ENCODE measurements at regions not wholly inside any gene's neighbourhood (a gene's known extent, or its start where the extent isn't known, plus 50 kb on each side); places are given as distances from the start of the nearest gene placed in this dataset.

DNA sequence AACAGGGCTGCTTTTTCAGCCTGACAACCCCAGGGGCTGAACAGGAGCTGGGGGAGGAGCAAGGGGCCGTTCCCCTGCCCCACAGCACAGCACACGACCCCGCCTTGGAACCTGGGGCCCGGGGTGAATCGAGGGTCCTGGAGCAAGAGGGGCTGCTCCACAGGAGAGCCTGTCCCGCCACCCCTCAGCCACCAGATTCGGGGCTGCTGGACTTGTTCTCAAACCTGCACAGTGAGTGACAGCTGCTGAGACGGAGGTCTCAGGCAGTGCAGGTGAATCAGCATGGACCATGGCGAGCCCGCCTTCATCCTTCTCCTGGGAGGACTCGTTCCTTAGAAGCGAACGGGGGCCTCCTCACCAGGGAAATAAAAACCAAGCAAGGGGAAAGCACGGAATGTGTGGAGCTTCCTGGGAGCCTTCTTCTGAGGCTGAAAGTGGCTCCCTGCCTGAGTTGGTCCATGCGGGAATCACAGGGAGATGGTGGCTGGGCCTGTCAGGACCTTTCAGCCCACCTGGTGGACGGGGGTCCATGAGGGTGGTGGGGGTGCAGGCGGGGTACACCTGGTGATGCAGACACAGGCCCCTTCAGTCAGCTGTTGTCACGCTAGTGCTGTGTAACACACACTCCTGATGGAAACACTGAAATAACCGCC lies 125.4 kb downstream of the SIK1 start:
- DNase-seq: no peak

- no peak for DNase-seq
Measured at GRCh38 chr21:43300496-43301408, 126.2 kb downstream of the SIK1 start.

DNA sequence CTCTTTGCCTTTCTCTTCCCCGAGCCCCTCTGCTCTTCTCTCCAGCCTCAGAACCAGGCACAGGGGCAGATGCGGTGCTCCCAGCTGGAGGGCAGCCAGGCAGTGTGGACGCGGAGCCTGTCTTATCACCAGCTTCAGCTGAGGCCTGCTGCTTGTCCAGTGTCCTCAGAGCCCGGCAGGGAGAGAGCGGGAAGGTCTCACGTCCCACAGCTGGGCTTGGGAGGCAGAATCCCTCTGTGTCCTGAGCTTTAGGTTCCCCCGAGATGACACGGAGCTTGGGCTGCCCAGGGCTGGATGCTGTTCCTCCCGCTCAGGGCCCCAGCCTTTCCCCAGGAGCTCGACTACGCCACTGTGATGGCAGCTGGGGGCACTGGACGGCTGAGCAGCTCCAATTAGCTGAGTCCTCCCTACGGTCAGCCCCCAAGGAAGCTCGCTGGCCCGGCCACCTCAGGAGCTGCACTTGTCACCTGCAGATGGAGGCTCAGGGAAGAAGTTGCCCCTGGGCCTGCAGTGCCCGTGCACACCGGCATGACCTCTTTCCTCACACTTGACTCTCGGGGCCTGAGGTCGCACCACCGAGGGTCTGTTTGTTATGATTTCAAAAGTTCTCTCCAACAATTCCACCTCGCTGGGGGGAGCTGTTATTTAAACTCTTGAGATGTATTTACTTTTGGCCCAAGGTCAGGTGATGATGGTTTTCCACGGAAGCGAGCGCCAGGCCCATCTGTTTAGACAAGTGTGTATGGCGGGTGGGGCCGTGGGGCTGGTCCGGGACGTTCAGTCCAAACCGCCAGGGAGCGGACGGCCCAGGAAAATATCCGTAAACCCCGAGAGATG lies 127.3 kb downstream of the SIK1 start:
- DNase-seq: no peak

DNA sequence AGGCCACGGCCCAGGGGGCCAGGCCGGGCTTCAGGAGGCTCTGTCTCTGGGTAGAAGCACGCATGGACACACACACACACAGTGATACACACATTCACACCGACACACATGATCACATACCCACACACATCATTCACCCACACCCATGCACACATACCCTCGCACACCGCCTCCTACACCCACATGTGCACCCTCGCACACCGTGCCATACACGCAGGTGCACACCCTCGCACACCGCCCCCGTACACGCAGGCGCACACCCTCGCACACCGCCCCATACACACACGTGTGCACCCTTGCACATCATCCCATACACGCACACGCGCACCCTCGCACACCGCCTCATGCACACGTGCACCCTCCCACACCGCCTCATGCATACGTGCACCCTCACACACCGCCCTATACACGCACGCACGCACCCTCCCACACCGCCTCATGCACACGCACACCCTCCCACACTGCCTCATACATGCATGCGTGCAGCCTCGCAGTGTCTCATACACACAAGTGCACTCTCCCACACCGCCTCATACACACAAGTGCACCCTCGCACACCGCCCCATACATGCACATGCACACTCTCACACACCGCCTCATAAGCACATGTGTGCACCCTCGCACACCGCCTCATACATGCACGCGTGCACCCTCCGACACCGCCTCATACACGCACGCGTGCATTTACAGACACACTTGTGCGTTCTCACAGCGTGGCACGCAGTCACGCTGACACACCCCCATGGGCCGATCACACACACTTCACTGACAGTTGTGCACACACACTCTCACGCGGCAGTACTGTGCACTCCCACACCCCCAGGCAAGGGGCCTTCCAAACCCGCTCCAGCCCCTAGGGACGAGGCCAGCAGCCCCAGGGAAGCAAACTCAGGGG lies 128.1 kb downstream of the SIK1 start:
- DNase-seq: no peak

DNA sequence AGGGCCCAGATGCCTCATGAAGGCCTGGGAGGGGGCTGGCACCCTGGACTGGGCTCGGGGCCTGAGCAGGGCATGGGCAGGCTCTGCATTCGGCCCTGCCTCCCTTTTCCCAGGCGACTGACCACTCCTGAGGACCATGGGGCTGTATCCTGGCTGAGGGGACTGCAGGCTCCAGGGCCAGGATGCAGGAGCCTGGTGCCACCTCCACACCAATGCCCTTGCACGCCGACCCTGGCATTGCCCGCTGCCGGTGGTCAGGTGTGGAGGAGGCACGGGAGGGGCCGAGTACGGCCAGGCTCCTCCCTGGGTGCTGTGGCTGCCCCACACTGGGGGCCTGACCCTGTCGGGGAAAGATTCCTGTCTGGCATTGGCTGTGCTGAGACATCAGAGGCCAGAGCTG lies 128.9 kb downstream of the SIK1 start:
- DNase-seq: no peak

DNA sequence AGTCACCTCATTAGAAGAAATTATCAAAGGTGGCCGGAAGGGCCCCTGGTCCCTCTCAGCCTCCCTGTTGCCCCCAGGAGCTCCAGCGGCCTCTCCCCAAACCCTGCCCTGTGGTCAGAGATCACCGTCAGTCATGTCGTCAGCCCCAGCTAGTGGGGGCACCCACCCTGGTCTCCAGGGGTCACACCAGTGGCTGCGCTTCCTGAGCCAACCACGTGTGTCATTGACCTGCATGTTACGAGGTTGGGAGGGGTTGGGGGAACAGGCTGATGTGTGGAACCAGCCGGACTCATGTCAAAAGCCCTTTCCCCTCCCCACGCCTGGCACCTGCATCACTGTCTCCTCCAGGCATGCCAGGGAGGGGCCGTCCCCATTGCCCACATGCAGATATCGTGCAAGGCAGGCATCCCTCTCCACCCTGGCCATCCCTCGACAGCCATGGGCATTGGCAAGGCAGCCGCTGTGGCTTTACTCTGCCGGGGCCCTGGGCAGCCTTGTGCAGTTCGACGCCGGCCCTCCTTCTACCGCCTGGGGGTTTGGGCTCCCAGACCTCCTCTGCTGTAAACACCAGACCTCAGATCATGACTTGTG lies 128.7 kb downstream of the CRYAA start:
- DNase-seq: no peak

DNA sequence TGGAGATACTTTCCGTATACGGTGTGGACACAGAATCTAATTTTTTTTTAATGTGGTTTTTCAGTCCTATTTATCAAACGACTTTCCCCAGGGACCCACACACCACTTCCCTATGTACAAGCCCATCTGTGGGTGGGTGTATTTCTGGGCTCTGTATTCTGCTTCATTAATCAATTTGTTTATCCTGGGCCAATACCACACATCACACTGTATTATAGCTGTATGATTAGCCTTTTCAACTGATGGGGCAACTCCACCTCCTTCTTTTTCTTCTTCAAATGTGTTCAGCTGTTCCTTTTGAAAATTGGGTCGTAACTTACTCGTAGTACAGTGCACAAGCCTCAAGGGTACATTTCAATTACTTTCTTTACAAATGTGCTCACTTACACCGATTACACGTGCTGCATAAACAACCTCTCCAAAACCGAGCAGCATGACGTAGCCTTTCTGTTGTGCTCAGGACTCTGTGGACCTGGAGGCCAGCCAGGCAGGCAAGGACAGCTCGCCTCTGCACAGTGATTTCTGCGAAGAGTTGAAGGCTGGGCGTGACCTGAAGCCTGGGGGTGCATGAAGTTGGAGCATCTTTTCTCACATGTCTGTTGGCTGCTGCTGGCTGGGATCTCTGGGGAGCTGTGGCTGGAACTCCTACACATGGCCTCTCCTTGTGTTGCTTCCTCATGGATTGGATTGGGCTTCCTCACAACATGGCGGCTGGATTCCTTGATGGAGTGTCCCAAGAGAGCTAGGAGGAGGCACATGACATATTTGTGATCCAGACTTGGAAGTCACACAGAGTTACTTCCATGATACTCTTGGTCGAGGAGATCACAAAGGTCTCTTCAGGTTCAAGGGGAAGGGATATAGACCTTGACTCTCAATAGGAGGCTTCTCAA lies 126.5 kb downstream of the CRYAA start:
- no peak for DNase-seq

- DNase-seq: no peak
Measured at GRCh38 chr21:43294194-43294902, 125.5 kb downstream of the CRYAA start.

GRCh38 chr21:43292866-43293142 lies 124.0 kb downstream of the CRYAA start:
- DNase-seq: no peak

- DNase-seq: no peak
Measured at GRCh38 chr21:43292041-43292865, 123.4 kb downstream of the CRYAA start.

GRCh38 chr21:43291347-43291950 lies 122.6 kb downstream of the CRYAA start:
- DNase-seq: no peak

DNA sequence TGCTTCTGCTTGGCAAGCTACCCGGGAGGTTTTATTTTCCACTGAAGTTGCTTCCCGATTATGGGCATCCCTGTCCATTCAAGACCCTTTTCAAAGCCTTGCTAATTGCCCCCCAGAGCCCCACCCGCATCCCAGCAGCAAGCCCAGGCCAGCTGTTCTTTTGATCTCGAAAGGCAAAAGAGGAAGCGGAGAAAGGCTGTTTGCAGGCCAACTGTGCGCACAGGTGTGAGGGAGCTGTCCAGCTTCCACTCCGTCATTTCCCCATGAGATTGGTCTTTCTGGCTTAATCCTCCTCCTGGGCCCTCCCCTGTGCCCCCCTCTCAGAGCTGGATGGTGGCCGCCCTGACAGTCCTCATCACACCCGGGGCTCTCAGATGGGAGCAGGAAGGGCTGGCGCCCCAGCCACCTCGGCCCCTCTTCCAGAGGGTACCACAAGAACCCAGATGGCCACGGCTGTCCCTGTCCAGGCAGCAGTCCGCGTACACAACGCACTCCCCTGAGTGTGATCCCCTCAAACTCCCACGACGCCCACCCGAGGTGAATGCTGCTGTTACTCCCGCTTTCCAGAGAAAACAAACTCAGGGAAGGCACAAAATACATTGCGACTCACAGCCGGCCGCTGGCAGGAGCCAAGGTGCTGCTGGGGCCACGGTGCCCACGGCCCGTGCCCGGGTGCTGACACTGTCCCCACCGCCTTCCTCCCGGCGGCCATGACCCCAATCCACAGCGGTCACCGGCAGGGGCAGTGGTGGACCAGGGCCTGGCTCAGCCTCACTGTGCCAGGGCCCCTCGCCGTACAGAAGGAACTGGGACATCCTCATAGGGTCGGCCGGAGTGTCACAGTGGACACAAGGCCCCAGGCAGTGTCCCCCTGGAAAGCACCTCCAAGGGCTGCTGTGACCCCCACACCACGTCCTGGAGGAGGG lies 121.9 kb downstream of the CRYAA start:
- no peak for DNase-seq

- DNase-seq: no peak
Measured at GRCh38 chr21:43289966-43290365, 121.2 kb downstream of the CRYAA start.

DNA sequence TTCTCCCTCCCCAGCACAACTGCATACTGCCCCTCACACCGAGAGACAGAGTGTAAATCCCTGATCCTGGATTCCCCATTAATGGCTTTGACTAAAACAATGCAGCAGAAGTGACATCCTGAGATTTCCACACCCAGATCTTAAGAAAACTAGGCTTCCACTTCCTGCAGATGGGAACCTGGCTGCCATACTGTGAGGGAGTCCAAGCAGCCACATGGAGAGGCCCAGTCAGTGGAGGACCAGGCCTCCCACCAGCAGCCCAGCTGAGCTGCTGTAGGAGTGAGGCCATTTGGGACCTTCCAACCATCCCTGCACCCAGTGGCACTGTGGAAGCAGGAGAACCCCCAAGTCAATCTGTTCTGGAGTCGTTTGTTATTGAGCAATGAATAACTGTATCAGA lies 120.6 kb downstream of the CRYAA start:
- no peak for DNase-seq

DNA sequence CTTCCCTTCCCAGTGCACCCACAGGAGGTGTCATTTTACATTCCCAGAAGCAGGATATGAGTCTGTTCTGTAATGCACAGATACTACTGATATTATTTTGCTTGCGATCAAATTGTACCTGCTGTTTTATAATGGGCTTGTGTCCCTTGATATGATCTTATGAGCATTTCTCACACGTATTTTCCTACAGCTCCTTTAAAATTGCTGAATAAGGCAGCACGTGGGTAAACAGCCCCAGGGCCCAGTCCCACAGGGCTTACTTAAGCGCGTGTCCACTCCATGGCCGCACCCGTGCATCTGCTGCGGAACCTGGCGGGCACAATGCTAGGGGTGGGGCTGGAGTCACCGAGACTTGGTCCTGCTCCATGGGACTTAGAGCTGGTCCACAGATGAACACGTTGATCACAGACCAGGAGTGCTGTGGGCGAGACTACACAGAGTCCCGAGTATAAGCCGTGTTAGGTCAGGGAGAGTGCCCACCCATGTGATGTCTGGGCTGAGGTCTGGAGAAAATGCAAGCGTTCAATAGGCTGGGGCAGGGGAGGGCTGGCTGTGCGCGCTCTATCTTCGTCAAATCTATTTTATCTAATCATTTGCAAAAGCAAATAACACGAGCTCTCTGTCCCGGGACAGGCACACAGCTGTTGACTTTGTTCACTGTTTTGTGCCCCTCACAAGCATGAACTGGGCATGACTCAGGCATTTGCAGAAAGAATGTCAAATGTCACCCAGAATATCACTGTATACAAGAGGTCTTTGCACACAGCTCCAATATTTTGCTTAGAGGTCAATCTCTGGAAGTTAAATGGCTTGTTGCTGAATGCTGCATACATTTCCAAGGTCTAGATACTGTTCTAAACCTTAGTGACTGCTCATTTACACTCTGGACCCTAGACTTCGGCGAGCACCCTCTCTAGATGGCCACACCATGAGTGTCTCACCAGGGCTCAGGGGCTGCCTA lies 119.3 kb downstream of the CRYAA start:
- no peak for DNase-seq

- DNase-seq: no peak
Measured at GRCh38 chr21:43287111-43287760, 118.4 kb downstream of the CRYAA start.

All from stimulated activated CD4-positive, alpha-beta T cell treated with anti-CD3 and anti-CD28 coated beads, Interleukin-1b, Interleukin-23, amount 100 ng/mL, for 48 hours (primary cell).